ENCODE measurements at regions not wholly inside any gene's neighbourhood (a gene's known extent, or its start where the extent isn't known, plus 50 kb on each side); places are given as distances from the start of the nearest gene placed in this dataset.

DNA sequence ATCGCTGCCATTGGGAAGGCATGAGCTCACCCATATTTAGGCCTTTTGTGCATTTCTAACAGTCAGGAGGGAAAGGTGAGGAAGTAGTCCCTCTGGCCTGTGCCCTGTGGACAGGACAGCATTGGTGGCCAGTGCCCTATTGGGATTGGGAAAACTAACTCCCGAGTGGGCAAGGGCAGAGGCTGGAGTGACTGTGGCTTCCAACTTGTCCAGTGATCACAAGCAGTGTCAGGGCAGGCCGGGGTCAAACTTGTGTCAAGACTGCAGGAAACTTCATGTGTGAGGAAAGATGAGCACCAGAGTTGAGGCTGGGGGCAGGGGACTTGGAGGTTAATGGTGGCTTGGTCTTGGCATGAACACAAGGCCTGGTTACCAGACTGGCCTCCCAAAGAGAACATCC lies 286.2 kb upstream of the FAM47C start:
- no peaks in the 10 kb centered on the region for H3K9me3 ChIP-seq (ENCODE audit: control insufficient read depth, low read depth, low read length)

DNA sequence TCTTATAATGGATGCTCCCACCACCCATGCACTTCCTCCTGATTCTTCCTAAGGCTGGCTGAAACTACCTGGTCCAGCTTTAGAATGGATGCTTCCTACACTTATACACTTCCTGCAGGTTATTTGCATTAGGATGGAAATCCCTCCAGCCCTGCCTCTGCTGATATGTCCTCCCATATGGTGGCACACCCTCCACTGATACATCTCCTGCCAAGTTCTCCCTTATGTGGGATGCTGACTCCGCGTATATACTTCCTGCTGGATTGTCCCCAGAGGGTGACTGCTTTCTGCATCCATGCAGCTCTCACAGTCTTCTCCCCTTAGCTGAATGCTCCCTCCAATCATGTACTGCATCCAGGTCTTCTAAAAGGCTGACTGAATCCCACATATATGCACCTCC lies 254.6 kb upstream of the FAM47C start:
- Histone ChIP-seq H3K9ac (ENCODE audit: control insufficient read depth, extremely low read depth, insufficient read depth, low read length) (no peak overlapping the region), H3K9me1 (ENCODE audit: control insufficient read depth, extremely low read depth, insufficient read depth, low read length) (no peaks in the 10 kb centered on the region), H3K79me2 (ENCODE audit: control insufficient read depth, insufficient read depth, low read length) (no peaks in the 10 kb centered on the region), H3K27me3 (ENCODE audit: control insufficient read depth, extremely low read depth, insufficient read depth, low read length) (no peaks in the 10 kb centered on the region), H3K4me1 (ENCODE audit: control insufficient read depth, extremely low read depth, insufficient read depth, low read length) (no peaks in the 10 kb centered on the region), H4K20me1 (ENCODE audit: control insufficient read depth, extremely low read depth, insufficient read depth, low read length) (no peaks in the 10 kb centered on the region), H3K9me3 (ENCODE audit: control insufficient read depth, low read depth, low read length) (no peaks in the 10 kb centered on the region), H2AFZ (ENCODE audit: control insufficient read depth, low read length) (no peak overlapping the region), H3K4me2 (ENCODE audit: control insufficient read depth, extremely low read depth, insufficient read depth, low read depth, low read length) (no peak overlapping the region), H3K36me3 (ENCODE audit: control insufficient read depth in 2 of 2, extremely low read depth in 1 of 2, insufficient read depth in 2 of 2, low read length in 2 of 2) (no peaks in the 10 kb centered on the region), H3K27ac (ENCODE audit: control insufficient read depth, insufficient read depth, low read length) (no peak overlapping the region), H3K4me3 (ENCODE audit: control insufficient read depth in 2 of 3, extremely low read depth in 1 of 3, insufficient read depth in 2 of 3, low read depth in 1 of 3, low read length in 3 of 3) (no peak overlapping the region)
- no peak for TF ChIP-seq EZH2 (IDR thresholded peaks at IDR 0.05; ENCODE audit: low read length)
- TF ChIP-seq, protein P1, sequence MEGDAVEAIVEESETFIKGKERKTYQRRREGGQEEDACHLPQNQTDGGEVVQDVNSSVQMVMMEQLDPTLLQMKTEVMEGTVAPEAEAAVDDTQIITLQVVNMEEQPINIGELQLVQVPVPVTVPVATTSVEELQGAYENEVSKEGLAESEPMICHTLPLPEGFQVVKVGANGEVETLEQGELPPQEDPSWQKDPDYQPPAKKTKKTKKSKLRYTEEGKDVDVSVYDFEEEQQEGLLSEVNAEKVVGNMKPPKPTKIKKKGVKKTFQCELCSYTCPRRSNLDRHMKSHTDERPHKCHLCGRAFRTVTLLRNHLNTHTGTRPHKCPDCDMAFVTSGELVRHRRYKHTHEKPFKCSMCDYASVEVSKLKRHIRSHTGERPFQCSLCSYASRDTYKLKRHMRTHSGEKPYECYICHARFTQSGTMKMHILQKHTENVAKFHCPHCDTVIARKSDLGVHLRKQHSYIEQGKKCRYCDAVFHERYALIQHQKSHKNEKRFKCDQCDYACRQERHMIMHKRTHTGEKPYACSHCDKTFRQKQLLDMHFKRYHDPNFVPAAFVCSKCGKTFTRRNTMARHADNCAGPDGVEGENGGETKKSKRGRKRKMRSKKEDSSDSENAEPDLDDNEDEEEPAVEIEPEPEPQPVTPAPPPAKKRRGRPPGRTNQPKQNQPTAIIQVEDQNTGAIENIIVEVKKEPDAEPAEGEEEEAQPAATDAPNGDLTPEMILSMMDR (optimal IDR thresholded peaks at IDR 0.05 in 1 of 3, IDR thresholded peaks at IDR 0.05 in 1 of 3, conservative IDR thresholded peaks at IDR 0.05 in 1 of 3; ENCODE audit: extremely low read depth in 1 of 3, insufficient read depth in 2 of 3, low read length in 3 of 3), result no peak
- DNase-seq (ENCODE audit: low read depth, low spot score), result no peak
- dilution Hi-C loops (cut with MboI; ENCODE audit: extremely low pct_ligation_motif_present, low sequenced_read_pairs), result no loop called here
- no peak for FAIRE-seq

More for the DNA sequence above, 286.2 kb upstream of the FAM47C start:
- dilution Hi-C loops (cut with MboI; ENCODE audit: extremely low pct_ligation_motif_present, low sequenced_read_pairs), result no loop called here
- Histone ChIP-seq H3K4me2 (ENCODE audit: control insufficient read depth, extremely low read depth, insufficient read depth, low read depth, low read length) (no peak overlapping the region), H3K4me1 (ENCODE audit: control insufficient read depth, extremely low read depth, insufficient read depth, low read length) (no peaks in the 10 kb centered on the region), H3K36me3 (ENCODE audit: control insufficient read depth in 2 of 2, extremely low read depth in 1 of 2, insufficient read depth in 2 of 2, low read length in 2 of 2) (no peaks in the 10 kb centered on the region), H2AFZ (ENCODE audit: control insufficient read depth, low read length) (no peak overlapping the region), H3K9ac (ENCODE audit: control insufficient read depth, extremely low read depth, insufficient read depth, low read length) (no peak overlapping the region), H3K9me1 (ENCODE audit: control insufficient read depth, extremely low read depth, insufficient read depth, low read length) (no peaks in the 10 kb centered on the region), H3K79me2 (ENCODE audit: control insufficient read depth, insufficient read depth, low read length) (no peaks in the 10 kb centered on the region), H4K20me1 (ENCODE audit: control insufficient read depth, extremely low read depth, insufficient read depth, low read length) (no peaks in the 10 kb centered on the region), H3K27me3 (ENCODE audit: control insufficient read depth, extremely low read depth, insufficient read depth, low read length) (no peaks in the 10 kb centered on the region), H3K4me3 (ENCODE audit: control insufficient read depth in 2 of 3, extremely low read depth in 1 of 3, insufficient read depth in 2 of 3, low read depth in 1 of 3, low read length in 3 of 3) (no peak overlapping the region), H3K27ac (ENCODE audit: control insufficient read depth, insufficient read depth, low read length) (no peak overlapping the region)
- FAIRE-seq (no peak), DNase-seq (ENCODE audit: low read depth, low spot score) (no peak)
- no peak for TF ChIP-seq EZH2 (IDR thresholded peaks at IDR 0.05; ENCODE audit: low read length)
- TF ChIP-seq, protein P1 (optimal IDR thresholded peaks at IDR 0.05 in 1 of 3, IDR thresholded peaks at IDR 0.05 in 1 of 3, conservative IDR thresholded peaks at IDR 0.05 in 1 of 3; ENCODE audit: extremely low read depth in 1 of 3, insufficient read depth in 2 of 3, low read length in 3 of 3), result no peak
